Activated B cell treated with CpG ODN at 0.5 μM for 24 hours (primary cell): ENCODE measurements at regions not wholly inside any gene's neighbourhood (a gene's known extent, or its start where the extent isn't known, plus 50 kb on each side); places are given as distances from the start of the nearest gene placed in this dataset.

Experiments
- ATAC-seq: fragments of 200-7000 bp; cut with Tn5 transposase; one replicate; pipeline ENCODE4 v1.10.0; 2021; ENCODE audit warnings: low read depth, mild to moderate bottlenecking, moderate library complexity
- CTCF ChIA-PET: fragments of 350-600 bp; sonication (Branson Sonifier 250); formaldehyde crosslinking; loops from one replicate; lab custom pipeline; 2021; ENCODE audit warnings: antibody characterized with exemption; lab: Charles Lee
- POLR2A ChIA-PET: fragments of 350-600 bp; sonication (Branson Sonifier 250); formaldehyde crosslinking; loops from one replicate; lab custom pipeline; 2021; ENCODE audit warnings: antibody characterized with exemption; lab: Charles Lee
- DNase-seq: peaks from one replicate; pipeline ENCODE4 v3.0.0; 2022
- H3K27ac Mint-ChIP-seq: one replicate; pipeline ENCODE4 v1.8.0; 2020; ENCODE audit warnings: mixed read lengths
- H3K27me3 Mint-ChIP-seq: one replicate; pipeline ENCODE4 v1.8.0; 2021; ENCODE audit warnings: mixed read lengths
- H3K36me3 Mint-ChIP-seq: one replicate; pipeline ENCODE4 v1.8.0; 2021; ENCODE audit warnings: low read depth, mixed read lengths
- H3K4me1 Mint-ChIP-seq: one replicate; pipeline ENCODE4 v1.8.0; 2021; ENCODE audit warnings: mixed read lengths
- H3K4me3 Mint-ChIP-seq: one replicate; pipeline ENCODE4 v1.8.0; 2020; ENCODE audit warnings: mild to moderate bottlenecking, mixed read lengths
- H3K9me3 Mint-ChIP-seq: one replicate; pipeline ENCODE4 v1.8.0; 2020; ENCODE audit warnings: mixed read lengths
- intact Hi-C: fragments of 100-400 bp; cut with micrococcal nuclease; formaldehyde crosslinking; loops from one replicate; pipeline ENCODE4 v1.15.1; 2024
- TF ChIP-seq, protein P1 (sequence below): fragments of 200-600 bp; IDR thresholded peaks from one replicate; pipeline ENCODE4 v1.8.0; 2022; ENCODE audit warnings: antibody characterized with exemption, mild to moderate bottlenecking

DNA sequence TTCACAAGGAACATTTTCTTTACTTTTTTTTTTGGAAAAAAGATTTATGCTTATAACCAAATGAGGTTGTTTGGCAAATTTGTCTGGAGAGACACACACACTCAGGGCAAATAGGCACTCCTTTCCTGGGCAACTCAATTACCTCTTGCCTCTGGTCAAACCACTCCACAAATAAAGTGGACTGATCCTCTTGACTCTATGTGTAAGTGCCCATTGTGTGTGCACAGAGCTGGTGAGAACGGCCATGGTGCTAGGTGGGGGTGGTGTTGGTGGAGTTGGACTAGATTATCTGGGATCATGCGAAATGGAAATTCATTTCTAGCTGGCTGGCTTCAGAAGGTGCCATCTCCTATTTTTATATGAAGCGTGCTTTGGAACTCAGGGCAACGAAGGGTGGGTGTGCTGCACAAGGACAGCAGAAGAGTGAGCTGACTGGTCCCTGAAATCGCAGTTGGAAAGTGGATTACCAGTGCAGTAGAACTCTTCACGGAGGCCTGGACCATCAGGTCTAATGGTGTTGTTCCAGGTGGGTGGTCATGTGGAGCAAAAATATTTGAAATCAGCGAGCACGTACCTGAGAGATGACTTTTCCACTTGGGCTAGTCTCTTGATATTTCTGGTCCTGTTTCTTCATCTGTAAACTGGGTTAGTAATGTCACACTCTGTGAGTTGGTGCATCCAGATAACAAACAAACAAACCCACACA lies 149.9 kb downstream of the RPIA start:
- peak overlapping the region; percentile 28 for H3K4me3 Mint-ChIP-seq

DNA sequence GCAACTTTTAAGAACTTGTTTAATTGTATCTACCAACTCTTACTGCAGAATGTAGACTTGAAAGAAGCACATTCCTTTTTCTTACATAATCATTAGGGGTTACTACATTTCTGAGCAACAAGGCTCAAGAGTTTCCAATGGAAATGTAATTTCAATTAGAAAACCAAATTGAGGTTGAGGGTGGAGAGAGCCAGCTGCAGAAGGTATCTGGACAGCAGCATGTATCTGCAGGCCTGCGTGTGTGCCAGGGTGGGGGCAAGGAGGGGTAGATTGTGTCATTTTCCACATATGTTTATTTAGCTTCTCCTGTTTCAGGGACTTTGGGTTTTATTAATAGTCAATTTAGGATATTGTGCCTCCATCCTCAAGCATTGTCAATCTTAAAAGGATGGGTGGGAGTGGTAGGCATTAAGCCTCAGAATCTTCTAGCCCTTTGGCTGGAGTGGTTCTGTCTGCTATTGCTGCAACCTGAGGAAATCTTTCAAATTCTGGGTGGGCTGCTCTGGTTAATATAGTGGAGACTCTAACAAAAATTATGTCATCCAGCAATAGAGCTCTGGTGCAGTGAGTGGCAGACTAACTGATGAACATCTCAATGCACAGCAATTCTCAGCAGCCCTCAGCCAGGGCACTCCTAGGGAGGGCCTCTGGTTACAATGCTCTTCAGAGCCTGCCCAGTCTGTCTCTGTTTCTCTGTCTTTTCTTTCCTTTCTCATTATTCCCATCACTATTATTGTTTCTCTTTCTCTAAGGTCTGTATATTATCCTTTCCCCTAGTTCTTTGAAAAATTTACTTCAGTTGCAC lies 151.4 kb downstream of the RPIA start:
- Mint-ChIP-seq H3K9me3 (no peaks in the 10 kb centered on the region), H3K27me3 (no peaks in the 10 kb centered on the region), H3K4me3 (peak overlapping the region; percentile 38), H3K36me3 (peaks cover 3% of the 10 kb centered on the region), H3K4me1 (peaks cover 100% of the 10 kb centered on the region), H3K27ac (peak overlapping the region; percentile 97)
- POLR2A ChIA-PET, result interaction anchor here (2.3 to 24.5 kb wide), 4 partner anchors 9 to 42 kb away, joined by 6 to 1820 read pairs (median 68); no protein-coding TSS in a partner anchor
- CTCF ChIA-PET, result interaction anchor here (1.5 kb wide), 1 partner anchor 11 kb away, joined by 3 read pairs; no protein-coding TSS in a partner anchor
- intact Hi-C loops, result no loop called here
- TF ChIP-seq, protein P1, sequence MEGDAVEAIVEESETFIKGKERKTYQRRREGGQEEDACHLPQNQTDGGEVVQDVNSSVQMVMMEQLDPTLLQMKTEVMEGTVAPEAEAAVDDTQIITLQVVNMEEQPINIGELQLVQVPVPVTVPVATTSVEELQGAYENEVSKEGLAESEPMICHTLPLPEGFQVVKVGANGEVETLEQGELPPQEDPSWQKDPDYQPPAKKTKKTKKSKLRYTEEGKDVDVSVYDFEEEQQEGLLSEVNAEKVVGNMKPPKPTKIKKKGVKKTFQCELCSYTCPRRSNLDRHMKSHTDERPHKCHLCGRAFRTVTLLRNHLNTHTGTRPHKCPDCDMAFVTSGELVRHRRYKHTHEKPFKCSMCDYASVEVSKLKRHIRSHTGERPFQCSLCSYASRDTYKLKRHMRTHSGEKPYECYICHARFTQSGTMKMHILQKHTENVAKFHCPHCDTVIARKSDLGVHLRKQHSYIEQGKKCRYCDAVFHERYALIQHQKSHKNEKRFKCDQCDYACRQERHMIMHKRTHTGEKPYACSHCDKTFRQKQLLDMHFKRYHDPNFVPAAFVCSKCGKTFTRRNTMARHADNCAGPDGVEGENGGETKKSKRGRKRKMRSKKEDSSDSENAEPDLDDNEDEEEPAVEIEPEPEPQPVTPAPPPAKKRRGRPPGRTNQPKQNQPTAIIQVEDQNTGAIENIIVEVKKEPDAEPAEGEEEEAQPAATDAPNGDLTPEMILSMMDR, result no peak
- no peak for DNase-seq
- no peak for ATAC-seq

More for the DNA sequence above, 149.9 kb downstream of the RPIA start:
- DNase-seq (no peak), ATAC-seq (no peak)
- Mint-ChIP-seq H3K27me3 (no peaks in the 10 kb centered on the region), H3K27ac (peak overlapping the region; percentile 97), H3K4me1 (peaks cover 99% of the 10 kb centered on the region), H3K9me3 (no peaks in the 10 kb centered on the region), H3K36me3 (peaks cover 4% of the 10 kb centered on the region)
- intact Hi-C loops, result no loop called here
- POLR2A ChIA-PET, result interaction anchor here (2.8 to 24.5 kb wide), 2 partner anchors 9 to 16 kb away, joined by 33 to 1820 read pairs; no protein-coding TSS in a partner anchor
- TF ChIP-seq, protein P1, result no peak
- CTCF ChIA-PET, result interaction anchor here (1.5 kb wide), 1 partner anchor 9 kb away, joined by 3 read pairs; no protein-coding TSS in a partner anchor

DNA sequence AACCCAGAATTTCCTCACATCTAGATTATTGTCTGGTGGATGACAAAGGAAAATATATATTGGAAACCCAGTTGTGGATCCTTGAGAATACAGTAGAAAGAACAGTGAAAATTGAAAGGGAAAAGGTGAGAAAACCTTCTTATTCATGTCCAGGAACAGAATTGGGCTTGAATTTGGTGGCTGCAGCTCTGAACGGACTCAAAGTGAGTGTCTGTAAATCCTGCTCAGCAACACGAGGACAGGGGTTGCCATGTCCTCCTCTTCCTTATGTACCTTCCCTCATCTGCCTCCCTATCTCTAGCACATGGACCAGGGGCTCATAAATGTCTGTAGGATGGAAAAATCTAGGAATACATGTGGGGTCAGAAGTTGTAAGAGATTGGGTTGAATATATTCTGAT lies 152.2 kb downstream of the RPIA start:
- ATAC-seq (no peak), DNase-seq (no peak)
- Mint-ChIP-seq H3K27ac (peak overlapping the region; percentile 97), H3K27me3 (no peaks in the 10 kb centered on the region), H3K4me1 (peaks cover 100% of the 10 kb centered on the region), H3K9me3 (peaks cover 4% of the 10 kb centered on the region), H3K36me3 (peaks cover 7% of the 10 kb centered on the region), H3K4me3 (peak overlapping the region; percentile 28)
- ChIA-PET POLR2A (interaction anchor here (2.3 to 24.5 kb wide), 3 partner anchors 10 to 41 kb away, joined by 6 to 1820 read pairs (median 104); no protein-coding TSS in a partner anchor), CTCF (no interaction called here)
- intact Hi-C loops, result no loop called here
- TF ChIP-seq, protein P1, result no peak

DNA sequence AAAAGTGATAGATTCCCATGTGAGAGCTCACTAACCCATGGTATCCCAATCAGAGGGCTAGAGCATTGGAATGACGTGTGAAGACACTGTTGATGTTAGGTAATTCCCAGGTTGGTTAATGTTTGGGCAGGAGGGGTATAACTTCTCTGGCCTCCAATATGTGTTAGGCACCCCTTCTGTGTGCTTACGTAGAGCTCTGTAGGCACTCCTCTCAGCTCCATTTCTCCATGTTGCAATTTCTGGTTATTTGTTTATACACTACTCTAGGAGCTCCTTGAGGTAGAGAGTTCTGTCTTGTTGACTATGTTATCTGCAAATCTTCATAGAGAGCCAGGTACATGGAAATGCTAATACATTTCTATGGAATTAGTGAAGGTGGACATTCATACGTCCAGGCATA lies 153.5 kb downstream of the RPIA start:
- peak overlapping the region; percentile 48 for H3K4me3 Mint-ChIP-seq
- H3K27me3 Mint-ChIP-seq, result no peaks in the 10 kb centered on the region
- peaks cover 4% of the 10 kb centered on the region for H3K9me3 Mint-ChIP-seq
- peak overlapping the region; percentile 97 for H3K27ac Mint-ChIP-seq
- H3K36me3 Mint-ChIP-seq, result peaks cover 7% of the 10 kb centered on the region
- TF ChIP-seq, protein P1, result no peak
- peaks cover 98% of the 10 kb centered on the region for H3K4me1 Mint-ChIP-seq
- intact Hi-C loops, result loop anchor here (5.0 kb wide), 1 partner anchor 238 kb away; no protein-coding TSS in a partner anchor
- CTCF ChIA-PET, result interaction anchor here (0.6 to 1.2 kb wide), 3 partner anchors 10 to 1331 kb away, joined by 3 to 4 read pairs (median 3); no protein-coding TSS in a partner anchor
- POLR2A ChIA-PET, result interaction anchor here (0.6 to 24.5 kb wide), 6 partner anchors 11 to 305 kb away, joined by 4 to 1820 read pairs (median 5); no protein-coding TSS in a partner anchor
- no peak for ATAC-seq
- DNase-seq, result no peak
